Nephron progenitor cell (in vitro differentiated cells): ENCODE measurements at regions not wholly inside any gene's neighbourhood (a gene's known extent, or its start where the extent isn't known, plus 50 kb on each side); places are given as distances from the start of the nearest gene placed in this dataset.

Source experiments
- DNase-seq: peaks from one replicate; pipeline ENCODE4 v3.0.0; 2021
- H3K27ac Mint-ChIP-seq: 2 replicates; pipeline ENCODE4 v1.8.0; 2021; ENCODE audit warnings: mild to moderate bottlenecking, moderate library complexity, mixed read lengths
- H3K27me3 Mint-ChIP-seq: 2 replicates; pipeline ENCODE4 v1.8.0; 2021; ENCODE audit warnings: mild to moderate bottlenecking, low read depth, mixed read lengths; ENCODE audit not compliant: poor library complexity
- H3K36me3 Mint-ChIP-seq: 2 replicates; pipeline ENCODE4 v1.8.0; 2021; ENCODE audit warnings: low read depth, mixed read lengths
- H3K4me1 Mint-ChIP-seq: 2 replicates; pipeline ENCODE4 v1.8.0; 2021; ENCODE audit warnings: mixed read lengths
- H3K4me3 Mint-ChIP-seq: 2 replicates; pipeline ENCODE4 v1.8.0; 2021; ENCODE audit warnings: mild to moderate bottlenecking, moderate library complexity, mixed read lengths
- H3K9me3 Mint-ChIP-seq: 2 replicates; pipeline ENCODE4 v1.8.0; 2021; ENCODE audit warnings: mild to moderate bottlenecking, moderate library complexity, mixed read lengths
- CTCF ChIP-seq: fragments of 200-600 bp; sonication (generic); IDR thresholded peaks from 2 replicates; pipeline ENCODE4 v1.5.0; 2021; ENCODE audit warnings: antibody characterized with exemption

DNA sequence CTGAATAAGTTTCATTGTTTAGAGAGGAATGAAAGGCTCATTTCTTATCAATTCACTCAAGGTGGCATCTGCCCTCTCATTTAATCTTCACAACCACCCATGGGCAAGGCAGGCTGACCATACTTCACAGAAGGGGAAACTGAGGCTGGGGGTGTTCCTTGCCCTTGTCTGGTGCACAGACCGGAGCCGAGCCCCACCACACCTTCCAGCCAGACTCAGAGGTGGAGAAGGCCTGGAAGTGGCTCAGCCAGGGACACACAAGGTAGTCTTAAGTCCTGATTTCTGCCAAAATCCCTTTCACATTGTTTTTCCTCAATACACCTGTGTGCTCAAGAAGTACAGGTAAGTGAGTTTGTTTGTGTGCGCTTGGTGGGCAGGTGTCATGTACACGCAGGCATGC lies 111.9 kb upstream of the TEX51 start:
- H3K4me1 Mint-ChIP-seq = peaks cover 8% of the 10 kb centered on the region
- H3K27me3 Mint-ChIP-seq = peaks cover 12% of the 10 kb centered on the region
- H3K4me3 Mint-ChIP-seq = no peak overlapping the region
- no peak overlapping the region for H3K27ac Mint-ChIP-seq
- TF ChIP-seq CTCF = no peak
- no peaks in the 10 kb centered on the region for H3K36me3 Mint-ChIP-seq
- no peak for DNase-seq
- H3K9me3 Mint-ChIP-seq = no peaks in the 10 kb centered on the region

DNA sequence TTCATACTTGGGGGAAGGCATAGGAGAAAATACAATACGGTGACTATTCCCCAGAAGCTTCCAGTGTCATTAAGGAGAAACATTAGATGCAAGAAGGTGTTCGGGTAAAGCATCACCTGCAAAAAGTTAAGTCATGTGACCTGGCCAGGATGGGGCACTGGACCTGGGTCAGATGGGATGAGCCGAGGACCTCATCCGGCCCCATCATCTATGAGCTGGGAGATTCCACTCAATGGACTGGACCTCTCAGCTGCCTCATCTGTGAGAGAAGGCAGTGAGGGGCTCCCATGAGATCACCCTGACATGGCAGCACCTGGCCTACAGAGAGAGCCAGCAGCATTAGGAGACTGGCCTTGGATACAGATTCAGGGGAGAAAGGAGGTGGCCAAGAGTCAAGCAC lies 111.4 kb upstream of the TEX51 start:
- TF ChIP-seq CTCF = no peak
- Mint-ChIP-seq H3K27ac (no peak overlapping the region), H3K4me3 (no peak overlapping the region), H3K9me3 (no peaks in the 10 kb centered on the region), H3K36me3 (no peaks in the 10 kb centered on the region), H3K4me1 (peaks cover 2% of the 10 kb centered on the region), H3K27me3 (peaks cover 12% of the 10 kb centered on the region)
- no peak for DNase-seq

GRCh38 chr2:126788113-126788512 lies 110.6 kb upstream of the TEX51 start:
- Mint-ChIP-seq H3K4me3 (no peak overlapping the region), H3K27me3 (peaks cover 12% of the 10 kb centered on the region), H3K9me3 (no peaks in the 10 kb centered on the region), H3K27ac (no peak overlapping the region), H3K4me1 (no peaks in the 10 kb centered on the region), H3K36me3 (no peaks in the 10 kb centered on the region)
- TF ChIP-seq CTCF = no peak
- no peak for DNase-seq

DNA sequence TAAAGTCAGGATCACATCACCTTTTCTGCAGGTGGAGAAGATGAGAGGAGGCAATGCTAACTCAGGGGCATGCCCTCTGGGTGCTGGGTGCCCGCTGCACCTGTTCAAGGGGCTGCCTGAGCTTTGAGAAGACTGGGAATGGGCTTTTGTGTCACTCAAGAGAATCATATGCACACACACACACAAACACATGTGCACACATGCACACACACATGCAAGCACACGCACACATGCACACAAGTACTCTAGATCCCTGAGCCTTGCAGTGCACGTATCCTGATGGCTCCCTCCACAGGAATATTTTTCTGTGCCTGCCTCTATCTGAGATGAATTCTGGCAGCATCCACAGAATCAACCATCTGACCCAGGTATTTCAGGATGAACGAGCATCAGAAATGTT lies 110.0 kb upstream of the TEX51 start:
- H3K4me3 Mint-ChIP-seq = no peak overlapping the region
- peaks cover 12% of the 10 kb centered on the region for H3K27me3 Mint-ChIP-seq
- no peaks in the 10 kb centered on the region for H3K36me3 Mint-ChIP-seq

DNA sequence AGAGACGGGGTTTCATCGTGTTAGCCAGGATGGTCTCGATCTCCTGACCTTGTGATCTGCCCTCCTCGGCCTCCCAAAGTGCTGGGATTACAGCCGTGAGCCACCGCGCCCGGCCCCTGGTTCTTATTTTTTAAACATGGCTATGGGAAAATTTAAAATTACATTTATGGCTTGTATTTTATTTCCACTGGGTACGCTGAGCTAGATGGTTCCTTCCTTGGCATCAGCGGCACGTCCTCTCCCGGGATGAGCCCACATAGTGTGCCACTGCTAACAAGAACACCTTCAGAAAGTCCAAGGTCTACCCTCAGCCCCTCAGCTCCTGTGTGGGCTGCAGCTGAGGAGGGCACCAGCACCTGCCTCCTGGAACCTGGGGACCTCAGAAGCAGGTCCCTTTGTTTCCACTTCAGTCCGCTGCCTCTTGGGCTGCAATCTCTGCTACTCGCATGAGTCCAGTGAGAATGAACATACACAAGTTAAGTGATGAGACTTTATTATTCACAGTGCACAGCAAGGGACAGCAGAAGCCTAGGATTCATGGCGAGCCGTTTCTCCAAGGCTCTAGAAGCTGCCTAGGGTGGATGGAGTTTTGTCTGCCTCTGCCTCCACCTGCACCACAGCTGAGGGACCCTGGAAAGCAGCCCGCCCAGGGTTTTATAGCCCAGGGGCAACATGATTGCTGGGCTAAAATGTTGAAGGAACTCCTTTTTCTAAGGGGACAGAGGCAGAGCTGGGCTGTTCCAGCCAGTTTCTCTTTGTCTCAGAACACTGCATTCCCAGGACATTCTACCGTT lies 107.5 kb upstream of the TEX51 start:
- Mint-ChIP-seq H3K4me1 (peaks cover 6% of the 10 kb centered on the region), H3K36me3 (no peaks in the 10 kb centered on the region), H3K4me3 (no peak overlapping the region), H3K9me3 (no peaks in the 10 kb centered on the region), H3K27ac (no peak overlapping the region), H3K27me3 (peaks cover 14% of the 10 kb centered on the region)
- TF ChIP-seq CTCF = no peak
- DNase-seq = no peak

More for the DNA sequence above, 110.0 kb upstream of the TEX51 start:
- no peak for TF ChIP-seq CTCF
- H3K4me1 Mint-ChIP-seq = peaks cover 4% of the 10 kb centered on the region
- H3K27ac Mint-ChIP-seq = no peak overlapping the region
- no peaks in the 10 kb centered on the region for H3K9me3 Mint-ChIP-seq
- DNase-seq = no peak

DNA sequence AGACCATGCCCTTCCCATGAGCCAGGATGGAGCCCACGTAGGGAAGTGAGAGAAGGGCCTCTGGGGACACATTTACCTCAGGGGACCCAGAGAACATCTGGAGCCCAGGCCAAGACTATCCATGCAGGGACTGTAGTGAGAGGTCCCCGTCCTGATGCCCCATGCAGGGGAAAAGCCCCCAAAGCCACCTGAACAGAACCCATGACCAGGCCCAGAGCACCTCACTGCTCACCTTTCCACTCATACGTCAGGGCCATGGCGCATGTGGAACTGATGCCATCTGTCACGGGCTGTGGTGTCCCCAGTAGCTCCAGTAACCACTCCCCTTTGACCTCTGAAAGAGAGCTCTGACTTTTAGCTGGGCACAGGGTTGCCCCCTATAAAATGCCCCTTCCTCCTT lies 106.5 kb upstream of the TEX51 start:
- no peak for DNase-seq
- Mint-ChIP-seq H3K27me3 (peaks cover 14% of the 10 kb centered on the region), H3K4me1 (peaks cover 6% of the 10 kb centered on the region), H3K4me3 (no peak overlapping the region), H3K27ac (no peak overlapping the region), H3K9me3 (no peaks in the 10 kb centered on the region), H3K36me3 (no peaks in the 10 kb centered on the region)
- no peak for TF ChIP-seq CTCF
